SK-N-SH (cell line): ENCODE measurements at regions not wholly inside any gene's neighbourhood (a gene's known extent, or its start where the extent isn't known, plus 50 kb on each side); places are given as distances from the start of the nearest gene placed in this dataset.
"Not testable (repeated sequence)": the region's sequence is repeated elsewhere in the genome, so short reads cannot be mapped to it uniquely, and the experiment has no call there.

Experiments
- CTCF ChIA-PET: fragments of 300-600, 350-600 bp; formaldehyde crosslinking; extraction: SDS; loops from one replicate; lab custom pipeline; 2021; lab: Yijun Ruan, JAX
- POLR2A ChIA-PET: fragments of 350-600 bp; sonication (Branson Sonifier 250); formaldehyde crosslinking; extraction: SDS; loops from one replicate; lab custom pipeline; 2020; ENCODE audit warnings: antibody characterized with exemption, inconsistent platforms; lab: Yijun Ruan, JAX
- DNase-seq: peaks from one replicate; pipeline ENCODE4 v3.0.0; 2012
- H2AFZ ChIP-seq: fragments of 200-600 bp; sonication (generic); 2 replicates; pipeline ENCODE4 v1.8.1; 2016; ENCODE audit warnings: antibody characterized with exemption, mild to moderate bottlenecking, low read depth
- H3F3A ChIP-seq: fragments of 200-600 bp; sonication (generic); replicated peaks from 2 replicates; pipeline ENCODE3; 2016; ENCODE audit warnings: antibody characterized with exemption, mild to moderate bottlenecking; ENCODE audit not compliant: insufficient read depth
- H3K27ac ChIP-seq, 2 experiments: fragments of 200-500 bp in 1 of 2; fragments of 200-600 bp in 1 of 2; sonication (Bioruptor generic) in 1 of 2; sonication (generic), shearing (Covaris generic) in 1 of 2; 2 replicates each; pipeline versions ENCODE4 v1.5.1 to v1.6.1; 2014 to 2016; ENCODE audit warnings: low read depth in 2 of 2, inconsistent platforms in 1 of 2, low read length in 1 of 2, mild to moderate bottlenecking in 1 of 2, mixed read lengths in 1 of 2
- H3K27me3 ChIP-seq: fragments of 200-600 bp; sonication (generic), shearing (Covaris generic); 2 replicates; pipeline ENCODE4 v1.6.1; 2016; ENCODE audit warnings: mixed run types; ENCODE audit not compliant: insufficient read depth
- H3K36me3 ChIP-seq, 2 experiments: fragments of 200-500 bp in 1 of 2; fragments of 200-600 bp in 1 of 2; sonication (Bioruptor generic) in 1 of 2; sonication (generic) in 1 of 2; replicated peaks in 1 of 2; 2 replicates each; pipeline versions ENCODE3 to v1.5.1; 2014 to 2016; ENCODE audit warnings: low read length in 1 of 2, mild to moderate bottlenecking in 1 of 2; ENCODE audit not compliant: insufficient read depth in 2 of 2, control insufficient read depth in 1 of 2
- H3K4me1 ChIP-seq, 2 experiments: fragments of 200-500 bp in 1 of 2; fragments of 200-600 bp in 1 of 2; sonication (Bioruptor generic) in 1 of 2; sonication (generic), shearing (Covaris generic) in 1 of 2; 2 replicates each; pipeline versions ENCODE4 v1.5.1 to v1.6.1; 2014 to 2016; ENCODE audit warnings: low read depth in 1 of 2, low read length in 1 of 2, mixed run types in 1 of 2; ENCODE audit not compliant: insufficient read depth in 2 of 2, control insufficient read depth in 1 of 2
- H3K4me2 ChIP-seq: fragments of 200-600 bp; sonication (generic), shearing (Covaris generic); 2 replicates; pipeline ENCODE4 v1.6.1; 2017; ENCODE audit warnings: mixed run types
- H3K4me3 ChIP-seq, 2 experiments: fragments of 200-500 bp in 1 of 2; fragments of 200-600 bp in 1 of 2; sonication (Bioruptor generic) in 1 of 2; sonication (generic), shearing (Covaris generic) in 1 of 2; 2 replicates each; pipeline versions ENCODE4 v1.5.1 to v1.8.1; 2014 to 2016; ENCODE audit warnings: low read depth in 2 of 2, inconsistent platforms in 1 of 2, low read length in 1 of 2, mild to moderate bottlenecking in 1 of 2, mixed read lengths in 1 of 2, moderate library complexity in 1 of 2
- H3K79me2 ChIP-seq: fragments of 200-600 bp; sonication (generic); 2 replicates; pipeline ENCODE4 v1.8.1; 2017; ENCODE audit warnings: mild to moderate bottlenecking; ENCODE audit not compliant: insufficient read depth
- H3K9ac ChIP-seq: fragments of 200-600 bp; sonication (generic); 2 replicates; pipeline ENCODE4 v1.6.1; 2017; ENCODE audit warnings: mixed run types
- H3K9me2 ChIP-seq: fragments of 200-600 bp; sonication (generic); 2 replicates; pipeline ENCODE4 v1.6.1; 2017; ENCODE audit warnings: mixed run types
- H3K9me3 ChIP-seq: fragments of 200-600 bp; sonication (generic); 2 replicates; pipeline ENCODE4 v1.6.1; 2017; ENCODE audit warnings: mixed run types, mild to moderate bottlenecking, moderate library complexity
- H4K20me1 ChIP-seq: fragments of 200-600 bp; sonication (generic); 2 replicates; pipeline ENCODE4 v1.6.1; 2017; ENCODE audit warnings: mild to moderate bottlenecking, mixed run types; ENCODE audit not compliant: insufficient read depth
- FOSL2 ChIP-seq: IDR thresholded peaks from 2 replicates; pipeline ENCODE4 v1.4.0; 2012; ENCODE audit warnings: low read depth, mild to moderate bottlenecking, moderate library complexity, borderline replicate concordance
- FOXM1 ChIP-seq: IDR thresholded peaks from 2 replicates; pipeline ENCODE4 v1.4.0; 2012; ENCODE audit warnings: low read depth, mild to moderate bottlenecking
- GABPA ChIP-seq: IDR thresholded peaks from 2 replicates; pipeline ENCODE4 v1.4.0; 2012; ENCODE audit warnings: low read depth, mild to moderate bottlenecking
- GATA2 ChIP-seq: sonication (generic); formaldehyde crosslinking; IDR thresholded peaks from 2 replicates; pipeline ENCODE4 v1.5.0; 2020; ENCODE audit warnings: mild to moderate bottlenecking, missing genetic modification reagents
- MXI1 ChIP-seq: IDR thresholded peaks from 2 replicates; pipeline ENCODE4 v1.6.1; 2012; ENCODE audit warnings: mild to moderate bottlenecking, low read depth, low read length, improper control_type of control experiment
- RAD21 ChIP-seq: IDR thresholded peaks from 2 replicates; pipeline ENCODE4 v1.6.1; 2012; ENCODE audit warnings: mild to moderate bottlenecking, low read length
- RXRA ChIP-seq: IDR thresholded peaks from 2 replicates; pipeline ENCODE4 v1.4.0; 2012; ENCODE audit warnings: low read depth, mild to moderate bottlenecking, borderline replicate concordance
- TAF1 ChIP-seq: IDR thresholded peaks from 2 replicates; pipeline ENCODE4 v1.6.1; 2012; ENCODE audit warnings: low read depth, mild to moderate bottlenecking, low read length, moderate library complexity, borderline replicate concordance
- WGBS: methylation state at CpG from one replicate; pipeline ENCODE4 v1.1.6; 2017; ENCODE audit warnings: low lambda C conversion rate; 5-methylcytosine and 5-hydroxymethylcytosine counted together
- TF ChIP-seq, protein P1 (sequence below): fragments of 150-350 bp; IDR thresholded peaks from 2 replicates; pipeline ENCODE4 v1.6.1; 2017; ENCODE audit warnings: antibody characterized with exemption, low read length, low read depth, borderline replicate concordance
- TF ChIP-seq, protein P2 (sequence below): fragments of 200-600 bp; sonication (generic); IDR thresholded peaks from 2 replicates; pipeline ENCODE4 v1.6.1; 2017; ENCODE audit warnings: antibody characterized with exemption, mild to moderate bottlenecking, moderate library complexity
- TF ChIP-seq, protein P3 (sequence below): IDR thresholded peaks from 2 replicates; pipeline ENCODE4 v1.4.0; 2012; ENCODE audit warnings: low read depth, borderline replicate concordance

DNA sequence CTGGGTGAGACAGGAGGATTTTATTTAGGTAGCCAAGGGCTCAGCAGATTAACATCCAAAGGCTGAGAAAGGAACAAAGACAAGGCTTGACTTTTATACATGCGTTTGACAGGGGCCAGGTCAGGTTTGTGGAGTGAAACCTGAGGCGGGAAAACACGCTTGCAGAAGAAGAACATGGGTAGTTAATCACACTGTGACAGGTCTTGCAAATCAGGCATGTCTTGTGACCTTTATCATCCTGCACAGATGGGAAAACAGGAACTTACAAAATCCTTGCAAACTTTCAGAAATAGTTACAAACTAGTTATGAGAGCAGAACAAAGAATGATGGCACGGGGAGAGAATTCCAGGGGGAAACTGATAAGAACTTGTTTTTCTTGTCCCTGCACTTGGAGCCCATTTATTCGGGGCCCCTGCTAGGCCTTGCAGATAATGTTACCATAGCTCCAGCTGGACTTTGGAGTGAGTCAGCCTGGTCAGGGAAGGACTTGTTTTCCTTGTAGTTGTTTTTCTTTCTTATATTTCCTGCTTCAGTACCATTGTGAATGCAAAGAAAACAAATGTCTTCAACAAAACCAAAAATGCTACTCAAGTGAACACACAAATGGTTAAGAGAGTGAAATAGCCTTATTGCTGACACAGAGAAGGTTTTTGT lies 965.9 kb upstream of the ROBO1 start:
- no peaks in the 10 kb centered on the region for H3K27me3 ChIP-seq
- no peak for TF ChIP-seq FOXM1
- no peak for TF ChIP-seq GATA2 (CRISPR knock-in tag)
- no peak for TF ChIP-seq RXRA
- TF ChIP-seq FOSL2, result no peak
- POLR2A ChIA-PET, result no interaction called here

DNA sequence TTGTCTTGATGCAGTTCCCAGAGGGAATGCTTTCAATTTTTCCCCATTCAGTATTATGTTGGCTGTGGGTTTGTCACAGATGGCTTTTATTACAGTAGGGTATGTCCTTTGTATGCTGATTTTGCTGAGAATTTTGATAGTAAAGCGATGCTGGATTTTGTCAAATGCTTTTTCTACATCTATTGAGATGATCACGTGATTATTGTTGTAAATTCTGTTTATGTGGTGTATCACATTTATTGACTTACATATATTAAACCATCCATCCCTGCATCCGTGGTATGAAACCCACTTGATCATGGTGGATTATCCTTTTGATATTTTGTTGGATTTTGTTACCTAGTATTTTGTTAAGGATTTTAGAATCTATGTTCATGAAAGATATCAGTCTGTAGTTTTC lies 959.8 kb upstream of the ROBO1 start:
- H3K4me2 ChIP-seq, H4K20me1 ChIP-seq, H3K27ac ChIP-seq, H2AFZ ChIP-seq, H3F3A ChIP-seq, H3K4me3 ChIP-seq, H3K36me3 ChIP-seq, CTCF ChIA-PET, H3K9me2 ChIP-seq, H3K27me3 ChIP-seq, H3K9me3 ChIP-seq, H3K9ac ChIP-seq, POLR2A ChIA-PET, H3K79me2 ChIP-seq, DNase-seq, H3K4me1 ChIP-seq: not testable (repeated sequence)
- WGBS, result 20% methylated on average over 3 of the region's 3 CpGs

More for the DNA sequence above, 965.9 kb upstream of the ROBO1 start:
- no peaks in the 10 kb centered on the region for H3K9me3 ChIP-seq
- peak overlapping the region; percentile 52; the same call in 1 of the 2 replicates for H2AFZ ChIP-seq
- CTCF ChIA-PET, result no interaction called here
- H3K4me1 ChIP-seq, result no peaks in the 10 kb centered on the region
- no peaks in the 10 kb centered on the region for H3K9me2 ChIP-seq
- H3K9ac ChIP-seq, result no peak overlapping the region
- H3K36me3 ChIP-seq, result no peaks in the 10 kb centered on the region
- peak overlapping the region; percentile 49; the same call in 1 of the 2 replicates for H3K4me2 ChIP-seq
- H4K20me1 ChIP-seq, result no peaks in the 10 kb centered on the region
- no peaks in the 10 kb centered on the region for H3F3A ChIP-seq
- 33% methylated on average over 5 of the region's 5 CpGs for WGBS
- H3K79me2 ChIP-seq, result no peaks in the 10 kb centered on the region
- no peak overlapping the region; a peak in 1 of 4 replicates for H3K27ac ChIP-seq
- no peak overlapping the region for H3K4me3 ChIP-seq
- DNase-seq, result no peak

DNA sequence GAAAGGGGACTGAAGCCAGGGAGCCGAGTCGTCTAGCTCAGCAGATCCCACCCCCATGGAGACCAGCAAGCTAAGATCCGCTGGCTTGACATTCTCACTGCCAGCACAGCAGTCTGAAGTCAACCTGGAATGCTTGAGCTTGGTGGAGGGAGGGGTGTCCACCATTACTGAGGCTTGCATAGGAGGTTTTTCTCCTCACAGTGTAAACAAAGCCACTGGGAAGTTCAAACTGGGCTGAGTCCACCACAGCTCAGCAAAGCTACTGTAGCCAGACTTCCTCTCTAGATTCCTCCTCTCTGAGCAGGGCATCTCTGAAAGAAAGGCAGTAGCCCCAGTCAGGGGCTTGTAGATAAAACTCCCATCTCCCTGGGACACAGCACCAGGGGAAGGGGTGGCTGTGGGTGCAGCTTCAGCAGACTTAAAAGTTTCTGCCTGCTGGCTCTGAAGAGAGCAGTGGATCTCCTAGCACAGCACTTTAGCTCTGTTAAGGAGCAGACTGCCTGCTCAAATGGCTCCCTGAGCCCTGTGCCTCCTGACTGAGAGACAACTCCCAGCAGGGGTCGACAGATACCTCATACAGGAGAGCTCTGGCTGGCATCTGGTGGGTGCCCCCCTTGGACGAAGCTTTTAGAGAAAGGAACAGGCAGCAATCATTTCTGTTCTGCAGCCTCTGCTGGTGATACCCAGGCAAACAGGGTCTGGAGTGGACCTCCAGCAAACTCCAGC lies 942.0 kb upstream of the ROBO1 start:
- H3K9me3 ChIP-seq, H3K36me3 ChIP-seq, DNase-seq, H2AFZ ChIP-seq, H3K27me3 ChIP-seq, H3F3A ChIP-seq, H3K9me2 ChIP-seq, H3K4me2 ChIP-seq, H3K79me2 ChIP-seq, H3K4me3 ChIP-seq, H3K9ac ChIP-seq, H4K20me1 ChIP-seq, H3K27ac ChIP-seq, POLR2A ChIA-PET, H3K4me1 ChIP-seq, CTCF ChIA-PET: not testable (repeated sequence)
- WGBS, result 32% methylated on average over 5 of the region's 5 CpGs

DNA sequence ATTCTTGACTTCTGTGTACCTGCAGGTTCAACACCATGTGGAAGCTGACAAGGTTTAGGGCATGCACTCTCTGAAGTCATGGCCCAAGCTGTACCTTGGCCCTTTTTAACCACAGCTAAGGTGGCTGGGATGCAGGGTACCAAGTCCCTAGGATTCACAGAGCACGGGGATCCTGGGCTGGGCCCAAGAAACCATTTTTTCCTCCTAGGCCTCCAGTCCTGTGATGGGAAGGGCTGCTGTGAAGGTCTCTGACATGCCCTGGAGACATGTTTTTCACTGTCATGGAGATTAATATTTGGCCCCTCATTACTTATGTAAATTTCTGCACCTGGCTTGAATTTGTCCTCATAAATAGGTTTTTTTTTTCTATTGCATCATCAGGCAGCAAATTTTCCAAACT lies 937.5 kb upstream of the ROBO1 start:
- DNase-seq, result no peak
- Histone ChIP-seq H3K79me2 (no peaks in the 10 kb centered on the region), H4K20me1 (no peaks in the 10 kb centered on the region), H3K9me3 (no peaks in the 10 kb centered on the region), H3K27ac (no peak overlapping the region), H3K4me1 (no peaks in the 10 kb centered on the region), H3K4me2 (no peak overlapping the region), H3K36me3 (no peaks in the 10 kb centered on the region), H3K9ac (no peak overlapping the region), H3K4me3 (no peak overlapping the region), H3F3A (no peaks in the 10 kb centered on the region), H2AFZ (no peak overlapping the region), H3K9me2 (no peaks in the 10 kb centered on the region), H3K27me3 (no peaks in the 10 kb centered on the region)
- no CpG with 5 or more reads among the region's 1 CpG for WGBS
- POLR2A ChIA-PET, result no interaction called here
- CTCF ChIA-PET, result no interaction called here
- TF ChIP-seq MXI1 (no peak), GABPA (no peak), RAD21 (no peak), TAF1 (no peak), FOSL2 (no peak)
- TF ChIP-seq, protein P1, sequence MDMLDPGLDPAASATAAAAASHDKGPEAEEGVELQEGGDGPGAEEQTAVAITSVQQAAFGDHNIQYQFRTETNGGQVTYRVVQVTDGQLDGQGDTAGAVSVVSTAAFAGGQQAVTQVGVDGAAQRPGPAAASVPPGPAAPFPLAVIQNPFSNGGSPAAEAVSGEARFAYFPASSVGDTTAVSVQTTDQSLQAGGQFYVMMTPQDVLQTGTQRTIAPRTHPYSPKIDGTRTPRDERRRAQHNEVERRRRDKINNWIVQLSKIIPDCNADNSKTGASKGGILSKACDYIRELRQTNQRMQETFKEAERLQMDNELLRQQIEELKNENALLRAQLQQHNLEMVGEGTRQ, result no peak
- TF ChIP-seq, protein P2, sequence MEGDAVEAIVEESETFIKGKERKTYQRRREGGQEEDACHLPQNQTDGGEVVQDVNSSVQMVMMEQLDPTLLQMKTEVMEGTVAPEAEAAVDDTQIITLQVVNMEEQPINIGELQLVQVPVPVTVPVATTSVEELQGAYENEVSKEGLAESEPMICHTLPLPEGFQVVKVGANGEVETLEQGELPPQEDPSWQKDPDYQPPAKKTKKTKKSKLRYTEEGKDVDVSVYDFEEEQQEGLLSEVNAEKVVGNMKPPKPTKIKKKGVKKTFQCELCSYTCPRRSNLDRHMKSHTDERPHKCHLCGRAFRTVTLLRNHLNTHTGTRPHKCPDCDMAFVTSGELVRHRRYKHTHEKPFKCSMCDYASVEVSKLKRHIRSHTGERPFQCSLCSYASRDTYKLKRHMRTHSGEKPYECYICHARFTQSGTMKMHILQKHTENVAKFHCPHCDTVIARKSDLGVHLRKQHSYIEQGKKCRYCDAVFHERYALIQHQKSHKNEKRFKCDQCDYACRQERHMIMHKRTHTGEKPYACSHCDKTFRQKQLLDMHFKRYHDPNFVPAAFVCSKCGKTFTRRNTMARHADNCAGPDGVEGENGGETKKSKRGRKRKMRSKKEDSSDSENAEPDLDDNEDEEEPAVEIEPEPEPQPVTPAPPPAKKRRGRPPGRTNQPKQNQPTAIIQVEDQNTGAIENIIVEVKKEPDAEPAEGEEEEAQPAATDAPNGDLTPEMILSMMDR, result no peak
- TF ChIP-seq, protein P3, sequence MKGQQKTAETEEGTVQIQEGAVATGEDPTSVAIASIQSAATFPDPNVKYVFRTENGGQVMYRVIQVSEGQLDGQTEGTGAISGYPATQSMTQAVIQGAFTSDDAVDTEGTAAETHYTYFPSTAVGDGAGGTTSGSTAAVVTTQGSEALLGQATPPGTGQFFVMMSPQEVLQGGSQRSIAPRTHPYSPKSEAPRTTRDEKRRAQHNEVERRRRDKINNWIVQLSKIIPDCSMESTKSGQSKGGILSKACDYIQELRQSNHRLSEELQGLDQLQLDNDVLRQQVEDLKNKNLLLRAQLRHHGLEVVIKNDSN, result no peak
